BJ (cell line): ENCODE measurements at regions not wholly inside any gene's neighbourhood (a gene's known extent, or its start where the extent isn't known, plus 50 kb on each side); places are given as distances from the start of the nearest gene placed in this dataset.

ENCODE experiments used
- CTCF ChIA-PET: fragments of 350-600 bp; formaldehyde crosslinking; extraction: SDS; loops from one replicate; lab custom pipeline; 2021; ENCODE audit warnings: antibody characterized with exemption, inconsistent platforms; lab: Yijun Ruan, JAX
- POLR2A ChIA-PET: fragments of 300-600 bp; sonication (Branson Sonifier 250); formaldehyde crosslinking; extraction: SDS; loops from one replicate; lab custom pipeline; 2021; ENCODE audit warnings: antibody characterized with exemption; lab: Charles Lee
- DNase-seq: peaks from one replicate; pipeline ENCODE4 v3.0.0-alpha.2; 2011; ENCODE audit warnings: low read depth
- H3K27me3 ChIP-seq: 2 replicates; pipeline ENCODE4 v1.6.0; 2011; ENCODE audit warnings: low read length; ENCODE audit not compliant: control insufficient read depth, insufficient read depth
- H3K36me3 ChIP-seq: 2 replicates; pipeline ENCODE4 v1.5.1; 2011; ENCODE audit warnings: low read length; ENCODE audit not compliant: control insufficient read depth, insufficient read depth
- H3K4me3 ChIP-seq: 2 replicates; pipeline ENCODE4 v1.5.1; 2011; ENCODE audit warnings: low read depth, mild to moderate bottlenecking, control low read depth, low read length
- TF ChIP-seq, protein P1 (sequence below): IDR thresholded peaks from 2 replicates; pipeline ENCODE4 v1.5.1; 2011; ENCODE audit warnings: low read depth, mild to moderate bottlenecking, control low read depth, inconsistent platforms, low read length, moderate library complexity; ENCODE audit not compliant: insufficient read depth

DNA sequence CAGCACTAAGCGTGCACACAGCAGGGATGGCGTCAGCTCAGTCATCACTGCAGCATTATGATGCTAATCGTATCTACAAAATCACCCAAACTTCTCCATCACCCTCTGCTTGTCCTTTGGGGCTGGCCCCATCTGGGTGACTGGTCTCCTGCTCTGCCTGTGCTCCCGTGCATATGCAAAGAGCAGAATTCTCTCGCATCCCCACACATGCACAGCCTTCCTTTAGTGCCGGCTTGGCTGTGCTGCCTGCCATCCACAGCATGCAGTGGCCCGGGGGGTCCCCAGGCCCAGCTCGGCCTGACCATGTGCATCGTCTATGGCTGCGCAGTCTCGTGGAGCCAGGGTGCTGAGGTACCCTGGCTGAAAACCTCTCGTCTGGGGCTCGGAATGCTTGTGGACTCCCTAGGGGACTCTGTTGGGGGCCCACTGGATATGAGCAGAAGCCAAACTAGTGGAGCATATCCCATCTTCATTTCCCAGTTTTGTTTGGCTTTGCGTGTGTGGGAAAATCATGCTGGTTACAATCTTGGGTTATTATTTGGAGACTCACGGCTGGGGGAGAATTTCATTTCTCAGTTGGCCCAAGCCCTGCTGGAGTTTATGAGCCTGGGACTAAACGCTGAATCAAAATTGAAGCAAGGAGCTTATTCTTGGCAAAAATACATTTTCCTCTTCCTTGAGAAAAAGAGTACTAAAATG lies 70.9 kb upstream of the HS6ST1 start:
- no peak overlapping the region for H3K4me3 ChIP-seq
- TF ChIP-seq, protein P1, sequence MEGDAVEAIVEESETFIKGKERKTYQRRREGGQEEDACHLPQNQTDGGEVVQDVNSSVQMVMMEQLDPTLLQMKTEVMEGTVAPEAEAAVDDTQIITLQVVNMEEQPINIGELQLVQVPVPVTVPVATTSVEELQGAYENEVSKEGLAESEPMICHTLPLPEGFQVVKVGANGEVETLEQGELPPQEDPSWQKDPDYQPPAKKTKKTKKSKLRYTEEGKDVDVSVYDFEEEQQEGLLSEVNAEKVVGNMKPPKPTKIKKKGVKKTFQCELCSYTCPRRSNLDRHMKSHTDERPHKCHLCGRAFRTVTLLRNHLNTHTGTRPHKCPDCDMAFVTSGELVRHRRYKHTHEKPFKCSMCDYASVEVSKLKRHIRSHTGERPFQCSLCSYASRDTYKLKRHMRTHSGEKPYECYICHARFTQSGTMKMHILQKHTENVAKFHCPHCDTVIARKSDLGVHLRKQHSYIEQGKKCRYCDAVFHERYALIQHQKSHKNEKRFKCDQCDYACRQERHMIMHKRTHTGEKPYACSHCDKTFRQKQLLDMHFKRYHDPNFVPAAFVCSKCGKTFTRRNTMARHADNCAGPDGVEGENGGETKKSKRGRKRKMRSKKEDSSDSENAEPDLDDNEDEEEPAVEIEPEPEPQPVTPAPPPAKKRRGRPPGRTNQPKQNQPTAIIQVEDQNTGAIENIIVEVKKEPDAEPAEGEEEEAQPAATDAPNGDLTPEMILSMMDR, result no peak
- H3K36me3 ChIP-seq, result no peaks in the 10 kb centered on the region
- DNase-seq, result no peak
- no peaks in the 10 kb centered on the region for H3K27me3 ChIP-seq
- ChIA-PET POLR2A (no interaction called here), CTCF (no interaction called here)

DNA sequence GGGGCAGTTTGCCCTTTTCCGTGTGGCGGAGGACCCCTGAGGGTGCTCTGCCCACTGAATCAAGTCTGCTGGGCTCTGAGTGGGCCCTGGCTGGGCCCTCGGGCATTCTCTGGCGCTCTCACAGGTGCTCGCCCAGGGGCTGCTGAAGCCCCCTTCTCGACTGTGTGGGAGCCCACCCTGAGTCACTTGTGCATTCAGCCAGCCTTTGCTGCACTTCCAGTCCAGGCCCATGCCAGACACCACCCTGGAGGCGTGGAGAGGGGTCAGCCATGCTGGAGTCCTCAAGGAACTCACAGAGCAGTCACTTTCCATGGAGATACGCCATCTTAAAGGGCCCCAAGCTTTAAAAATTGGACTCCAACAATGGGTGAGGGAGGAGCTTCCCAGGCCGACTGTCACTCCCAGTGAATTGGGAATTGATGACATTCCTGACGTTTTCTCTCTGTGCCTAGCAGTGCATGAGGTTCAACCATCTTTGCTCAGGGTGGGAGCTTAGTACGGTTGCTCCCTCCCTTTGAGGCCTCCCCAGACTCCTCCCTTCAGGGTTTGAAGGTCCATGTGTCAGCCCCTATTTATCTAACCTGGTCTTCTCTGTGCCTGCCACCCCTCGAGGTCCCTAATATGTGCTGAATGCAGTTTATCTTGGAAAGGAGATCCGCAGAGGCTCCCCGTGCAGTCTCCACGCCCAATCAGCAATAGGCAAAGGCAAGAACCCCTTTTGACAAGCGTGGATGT lies 71.8 kb upstream of the HS6ST1 start:
- DNase-seq, result no peak
- no peaks in the 10 kb centered on the region for H3K27me3 ChIP-seq
- H3K4me3 ChIP-seq, result no peak overlapping the region
- TF ChIP-seq, protein P1, result no peak
- ChIA-PET CTCF (no interaction called here), POLR2A (interaction anchor here (0.6 kb wide), 1 partner anchor 18 kb away, joined by 3 read pairs; no protein-coding TSS in a partner anchor)
- H3K36me3 ChIP-seq, result no peaks in the 10 kb centered on the region

DNA sequence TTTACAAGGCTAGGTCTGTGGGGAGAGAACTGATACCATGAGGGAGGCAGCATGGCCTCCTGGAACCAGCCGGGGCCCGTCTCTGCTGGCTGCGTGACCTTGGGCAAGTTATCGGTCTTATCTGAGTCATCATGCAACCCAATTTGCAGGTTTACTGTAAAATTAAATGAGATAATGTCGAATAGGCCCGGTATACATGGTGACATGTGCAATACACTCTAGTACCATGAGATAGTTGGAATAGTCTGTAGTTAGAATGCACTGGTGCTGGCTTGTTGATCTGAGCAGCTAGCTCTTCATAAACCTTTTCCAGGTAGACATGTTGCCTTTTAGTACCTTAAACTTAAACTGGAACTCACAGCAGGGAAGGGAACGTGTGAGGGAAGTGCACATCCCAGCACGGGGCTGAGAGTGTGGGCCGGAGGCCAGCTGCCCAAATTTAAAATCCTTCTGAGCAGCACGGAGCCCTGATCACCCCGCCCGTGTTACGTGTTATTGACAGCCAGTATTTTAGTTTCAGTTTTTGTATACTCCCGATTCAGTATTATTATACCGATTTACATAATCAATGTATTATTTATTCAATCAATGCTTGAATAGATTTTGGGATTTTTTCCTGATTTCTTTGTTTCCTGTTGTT lies 72.4 kb upstream of the HS6ST1 start:
- DNase-seq, result no peak
- ChIA-PET CTCF (no interaction called here), POLR2A (interaction anchor here (0.6 kb wide), 1 partner anchor 17 kb away, joined by 3 read pairs; no protein-coding TSS in a partner anchor)
- Histone ChIP-seq H3K27me3 (no peaks in the 10 kb centered on the region), H3K4me3 (no peak overlapping the region), H3K36me3 (no peaks in the 10 kb centered on the region)
- TF ChIP-seq, protein P1, result no peak

DNA sequence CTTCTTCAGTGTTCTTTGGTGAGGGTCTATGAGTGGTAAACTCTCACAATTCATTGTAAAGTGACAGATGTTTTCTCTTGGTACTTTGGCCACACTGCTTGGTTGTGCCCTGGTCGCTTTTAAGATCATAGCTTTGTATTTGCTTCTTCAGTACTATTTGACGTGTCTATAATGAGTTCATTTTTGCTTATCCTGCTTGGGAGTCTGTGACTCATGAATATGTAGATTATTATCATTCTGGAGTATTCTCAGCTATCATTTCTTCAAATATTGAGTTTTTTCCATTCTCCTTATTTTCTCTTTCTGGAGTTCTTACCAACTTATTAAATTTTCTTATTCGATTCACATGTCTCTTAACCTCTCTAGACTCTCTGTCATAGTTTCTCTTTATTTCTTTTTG lies 73.0 kb upstream of the HS6ST1 start:
- DNase-seq, result no peak
- ChIA-PET POLR2A (no interaction called here), CTCF (no interaction called here)
- Histone ChIP-seq H3K4me3 (no peak overlapping the region), H3K27me3 (no peaks in the 10 kb centered on the region), H3K36me3 (no peaks in the 10 kb centered on the region)
- TF ChIP-seq, protein P1, result no peak

DNA sequence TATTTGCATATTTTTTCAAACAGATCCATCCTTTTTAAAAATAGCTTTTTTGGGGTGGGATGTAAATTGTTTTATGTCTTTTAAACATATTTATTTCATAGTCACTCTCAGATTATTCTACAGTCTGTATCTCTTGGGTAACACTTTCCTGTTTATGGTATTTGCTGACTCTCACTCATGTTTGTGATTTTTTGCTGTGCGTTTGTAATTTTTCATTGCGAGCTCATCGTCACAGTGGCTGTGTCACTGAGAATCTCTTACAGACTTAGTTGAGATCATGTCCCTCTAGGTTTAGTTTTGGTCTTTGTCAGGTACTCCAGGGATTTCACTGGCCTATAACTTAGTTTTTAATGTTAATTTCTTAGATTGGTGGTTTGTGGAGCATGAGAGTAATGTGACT lies 73.5 kb upstream of the HS6ST1 start:
- POLR2A ChIA-PET, result no interaction called here
- TF ChIP-seq, protein P1, result no peak
- no peak for DNase-seq
- H3K4me3 ChIP-seq, result no peak overlapping the region
- no peaks in the 10 kb centered on the region for H3K27me3 ChIP-seq
- CTCF ChIA-PET, result no interaction called here
- no peaks in the 10 kb centered on the region for H3K36me3 ChIP-seq
